ENCODE measurements at regions not wholly inside any gene's neighbourhood (a gene's known extent, or its start where the extent isn't known, plus 50 kb on each side); places are given as distances from the start of the nearest gene placed in this dataset.
A peak's percentile ranks its signal among the peaks of the same experiment; 100 is the strongest.

DNA sequence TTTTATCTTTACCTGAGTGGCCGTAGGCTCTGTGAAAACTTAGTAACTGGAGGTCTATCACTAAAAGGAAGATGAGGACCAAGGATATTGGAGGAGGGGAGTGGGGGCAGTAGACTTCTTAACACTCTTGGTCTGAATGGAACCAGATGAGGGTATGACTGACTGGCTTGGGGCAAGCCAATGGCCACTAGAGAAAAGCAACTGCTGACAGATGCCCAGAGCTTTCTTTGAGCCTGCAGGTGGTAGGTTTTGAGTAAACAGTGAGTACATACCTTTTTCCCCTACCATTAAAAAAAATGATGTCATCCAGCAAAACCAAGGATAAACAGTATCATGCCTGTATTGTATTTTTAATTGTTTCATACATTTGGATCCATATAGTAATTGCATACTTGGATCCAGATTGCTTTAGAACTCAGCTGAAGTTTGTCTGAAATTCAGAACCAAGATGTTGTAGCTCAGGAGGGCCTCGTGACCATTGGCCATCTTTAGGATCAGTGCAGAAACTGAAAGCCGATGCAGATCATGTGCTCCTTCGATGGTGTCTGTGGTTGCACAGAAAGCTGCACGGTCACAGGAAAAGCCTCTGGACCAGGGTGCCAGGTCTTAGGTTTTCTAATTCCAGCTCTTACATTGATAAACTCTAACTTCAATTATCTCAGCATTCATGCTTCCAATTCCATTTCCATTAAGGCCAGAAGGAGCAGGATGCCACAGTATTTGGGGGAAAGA is 131.0 kb downstream of the PDGFRA start:
- no peak for DNase-seq (ENCODE audit: low read depth)

DNA sequence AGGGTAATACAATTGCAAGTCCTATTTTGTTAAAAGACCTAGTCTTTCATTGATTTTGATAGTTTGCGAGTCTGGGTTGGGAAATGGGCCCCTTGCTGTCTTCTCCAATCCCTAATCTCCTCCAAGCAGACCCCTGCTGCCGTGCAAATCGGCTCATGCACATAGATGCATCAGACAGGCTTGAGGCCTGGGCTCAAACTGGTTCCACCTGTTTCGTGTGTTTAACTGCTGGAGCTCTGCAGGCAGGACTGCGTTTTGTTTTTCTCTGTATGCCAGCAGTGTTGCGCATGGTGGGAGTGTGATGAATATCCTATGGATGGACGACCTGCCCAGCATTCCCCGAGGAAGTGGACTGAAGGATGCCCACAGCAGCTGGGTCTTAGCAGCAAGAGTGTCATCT is 133.9 kb downstream of the PDGFRA start:
- no peak for DNase-seq (ENCODE audit: low read depth)

DNA sequence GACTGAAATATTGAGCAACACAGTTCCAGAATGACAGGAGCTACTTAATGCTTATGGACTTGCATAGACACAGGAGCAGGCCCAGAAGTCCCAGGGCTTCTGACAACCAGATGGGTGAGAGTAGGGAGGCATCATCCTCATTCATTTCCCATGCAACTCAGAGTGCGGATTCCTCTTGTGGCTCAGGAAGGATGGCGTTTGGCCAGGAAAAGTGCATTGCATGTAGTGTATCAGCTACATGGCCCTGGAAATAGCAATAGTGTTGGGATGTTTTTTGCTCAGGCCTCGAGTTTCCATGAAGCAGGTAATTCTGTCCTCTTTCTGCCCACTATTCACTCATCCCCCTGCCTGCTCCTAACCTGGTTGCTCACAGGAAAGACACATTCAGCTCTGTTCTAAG is 136.6 kb downstream of the PDGFRA start:
- peak; percentile 8 for DNase-seq (ENCODE audit: low read depth)

DNA sequence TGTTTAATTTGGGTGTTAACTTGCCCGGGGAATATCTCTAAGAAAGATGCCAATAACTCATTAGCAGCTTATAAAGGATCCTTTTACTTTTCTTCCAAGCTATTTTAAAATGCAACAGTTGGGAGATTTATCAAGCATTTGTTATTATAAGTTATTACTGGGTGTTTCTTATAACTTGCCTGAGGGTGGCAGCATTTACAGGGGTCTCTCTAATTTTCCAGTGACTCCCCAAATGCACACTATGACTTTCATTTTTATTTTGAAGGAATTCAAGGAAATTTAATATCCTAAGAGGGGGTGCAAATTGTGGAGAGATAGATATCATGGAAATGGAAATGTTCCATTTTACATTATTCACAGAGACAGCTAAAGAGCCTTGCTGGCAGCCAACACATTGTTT is 138.0 kb downstream of the PDGFRA start:
- DNase-seq (ENCODE audit: low read depth) = no peak

DNA sequence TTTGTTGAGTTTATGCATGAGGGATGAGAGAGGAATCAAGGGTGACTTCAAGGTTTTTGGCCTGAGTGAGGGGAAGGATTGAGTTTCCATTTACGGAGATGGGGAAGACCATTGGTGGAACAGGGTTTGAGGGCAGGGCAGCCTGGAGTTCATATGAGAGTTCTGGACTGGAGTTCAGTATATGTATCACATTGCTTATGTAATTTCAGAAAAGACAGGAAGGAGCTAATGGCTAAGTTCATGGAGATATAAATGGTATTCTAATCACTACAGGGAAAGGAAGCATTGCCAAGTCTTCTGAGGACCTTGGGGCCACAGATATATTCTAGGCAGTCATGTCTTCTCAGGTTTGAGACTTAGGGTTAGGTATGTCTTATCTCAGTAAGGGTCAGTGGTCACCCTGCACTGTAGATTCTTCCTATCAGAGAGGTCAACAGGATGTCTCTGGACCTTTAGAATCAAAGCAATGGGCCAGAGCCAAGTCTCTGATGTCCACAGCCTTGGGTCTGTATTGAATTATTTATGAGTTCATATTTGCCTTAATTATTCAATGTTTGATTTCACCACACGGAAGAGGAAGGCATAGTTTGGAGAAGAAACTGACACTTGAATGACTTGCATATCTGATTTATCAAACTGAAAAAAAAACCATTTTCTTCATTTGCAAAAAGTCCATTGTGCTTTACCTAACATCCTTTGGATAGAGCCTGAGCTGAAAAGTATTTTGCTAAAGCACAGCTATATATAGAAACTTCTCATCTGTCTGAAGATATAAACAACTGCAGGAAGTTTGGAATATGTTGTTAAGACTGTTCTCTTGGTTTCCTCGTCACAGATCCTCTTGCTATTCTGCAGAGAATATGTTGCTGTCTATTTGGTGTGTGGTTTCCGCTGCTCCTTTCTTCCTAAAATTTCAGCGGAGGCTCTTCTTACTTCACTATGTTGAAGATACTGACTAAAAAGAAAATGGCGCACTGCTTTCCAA is 139.5 kb downstream of the PDGFRA start:
- peak; percentile 24 for DNase-seq (ENCODE audit: low read depth)

DNA sequence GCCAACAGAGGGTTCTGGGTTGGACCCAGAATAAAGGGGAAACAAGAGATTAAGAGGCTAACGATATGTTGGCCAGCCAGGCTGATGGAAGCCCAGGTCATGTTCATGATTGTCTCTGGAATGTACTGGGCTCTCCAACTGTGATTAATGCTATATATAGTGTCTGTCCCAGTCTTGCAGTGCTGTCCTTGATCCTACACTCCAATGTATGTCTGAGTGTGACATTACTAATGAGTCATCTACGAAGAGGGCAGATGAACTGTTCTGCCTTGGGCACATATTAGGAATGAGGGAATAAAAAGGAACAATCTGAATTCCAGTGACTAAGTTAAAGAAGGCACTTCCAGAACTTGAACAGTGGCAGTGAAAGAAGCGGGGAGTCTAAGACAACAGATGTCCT is 142.1 kb downstream of the PDGFRA start:
- DNase-seq (ENCODE audit: low read depth) = no peak

DNA sequence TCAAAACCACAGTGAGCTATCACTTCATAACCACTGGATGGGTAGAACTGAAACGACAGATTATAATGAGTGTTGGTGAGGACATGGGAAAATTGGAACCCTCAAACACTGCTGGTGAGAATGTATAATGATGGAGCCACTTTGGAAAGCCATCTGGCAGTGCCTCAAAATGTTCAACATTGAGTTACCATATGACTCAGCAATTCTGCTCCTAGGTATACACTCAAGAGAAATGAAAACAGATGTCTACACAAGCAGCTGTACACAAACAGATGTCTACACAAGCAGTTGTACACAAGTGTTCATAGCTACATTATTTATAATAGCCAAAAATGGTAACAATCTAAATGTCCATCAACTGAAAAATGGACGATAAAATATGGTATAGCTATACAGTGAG is 143.9 kb downstream of the PDGFRA start:
- no peak for DNase-seq (ENCODE audit: low read depth)

DNA sequence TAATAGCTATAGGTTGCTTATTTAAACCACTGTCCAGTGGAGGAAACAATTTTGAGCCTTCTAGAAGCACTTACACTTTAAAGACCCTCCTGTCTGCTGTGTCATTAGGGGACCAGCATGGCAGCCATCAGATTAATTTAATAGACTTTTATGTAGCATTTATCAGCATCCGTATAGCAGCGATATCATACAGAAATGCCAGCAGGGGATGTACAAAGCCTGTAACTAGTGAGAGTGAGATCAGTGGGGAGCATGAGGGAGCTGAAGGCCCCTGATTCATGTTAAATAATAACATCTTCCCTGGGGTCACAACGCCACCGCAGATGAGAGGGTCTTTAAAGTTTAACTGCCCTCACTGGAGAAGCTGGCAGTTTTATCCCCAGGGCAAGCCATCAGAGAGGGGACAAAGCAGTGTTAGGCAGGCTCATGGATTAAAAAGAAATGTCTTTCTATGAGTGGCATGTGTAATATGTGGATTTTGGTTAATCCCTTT is 144.7 kb downstream of the PDGFRA start:
- DNase-seq (ENCODE audit: low read depth) = no peak

DNA sequence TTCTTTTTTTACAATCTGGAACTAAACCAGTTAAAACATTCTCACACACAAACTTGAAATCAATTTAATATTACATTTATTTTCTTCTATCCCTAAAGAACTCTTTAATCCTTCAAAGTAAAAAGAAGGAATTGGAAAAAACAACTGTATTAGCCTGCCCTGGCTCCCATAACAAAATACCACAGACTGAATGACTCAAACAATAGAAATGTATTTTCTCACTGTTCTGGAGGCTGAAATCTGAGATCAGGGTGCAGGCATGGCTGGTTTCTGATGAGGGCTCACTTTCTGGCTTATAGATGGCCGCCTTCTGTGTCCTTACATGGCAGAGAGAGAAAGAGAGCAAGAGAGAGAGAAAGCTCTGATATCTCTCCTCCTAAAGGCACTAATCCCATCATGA is 149.4 kb downstream of the PDGFRA start:
- DNase-seq (ENCODE audit: low read depth) = no peak

DNA sequence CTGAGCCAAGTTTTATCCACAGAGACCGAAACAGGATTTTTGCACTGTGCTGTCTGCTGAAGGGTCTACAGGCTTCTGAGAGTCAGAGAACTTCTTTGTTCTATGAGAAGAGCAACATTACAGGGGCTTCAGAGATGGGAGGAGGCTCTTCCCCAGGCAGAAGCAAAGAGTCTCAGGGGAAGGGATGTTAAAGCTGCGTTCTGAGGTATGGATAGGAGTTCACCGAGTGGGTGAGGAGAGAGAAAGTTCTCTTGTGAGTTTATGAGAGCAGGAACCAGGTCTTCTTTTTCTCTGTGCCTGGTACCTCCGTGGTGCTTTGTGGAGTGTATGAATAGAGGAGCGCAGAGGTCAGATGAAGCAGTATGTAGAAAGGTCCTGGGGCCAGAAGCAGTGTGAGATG is 155.1 kb downstream of the PDGFRA start:
- no peak for DNase-seq (ENCODE audit: low read depth)

DNA sequence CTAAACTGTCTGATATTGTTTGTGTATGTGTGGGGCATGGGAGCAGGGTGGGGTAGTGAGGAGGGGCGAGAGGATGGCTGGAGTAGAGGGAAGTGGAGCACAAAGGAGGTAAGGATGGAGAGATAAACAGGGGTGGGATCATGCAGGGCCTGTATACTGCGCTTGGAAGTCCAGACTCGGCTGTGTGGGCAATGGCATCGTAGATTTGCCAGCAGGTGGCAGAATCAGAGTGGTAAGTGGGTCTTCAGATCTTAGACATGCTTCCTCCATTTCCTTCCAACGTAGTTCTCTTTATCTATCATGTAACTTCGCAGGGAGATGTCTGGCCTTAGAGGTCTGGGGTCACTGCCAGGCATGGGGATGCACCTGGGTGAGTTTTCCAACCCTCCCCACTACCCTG is 155.5 kb downstream of the PDGFRA start:
- no peak for DNase-seq (ENCODE audit: low read depth)

DNA sequence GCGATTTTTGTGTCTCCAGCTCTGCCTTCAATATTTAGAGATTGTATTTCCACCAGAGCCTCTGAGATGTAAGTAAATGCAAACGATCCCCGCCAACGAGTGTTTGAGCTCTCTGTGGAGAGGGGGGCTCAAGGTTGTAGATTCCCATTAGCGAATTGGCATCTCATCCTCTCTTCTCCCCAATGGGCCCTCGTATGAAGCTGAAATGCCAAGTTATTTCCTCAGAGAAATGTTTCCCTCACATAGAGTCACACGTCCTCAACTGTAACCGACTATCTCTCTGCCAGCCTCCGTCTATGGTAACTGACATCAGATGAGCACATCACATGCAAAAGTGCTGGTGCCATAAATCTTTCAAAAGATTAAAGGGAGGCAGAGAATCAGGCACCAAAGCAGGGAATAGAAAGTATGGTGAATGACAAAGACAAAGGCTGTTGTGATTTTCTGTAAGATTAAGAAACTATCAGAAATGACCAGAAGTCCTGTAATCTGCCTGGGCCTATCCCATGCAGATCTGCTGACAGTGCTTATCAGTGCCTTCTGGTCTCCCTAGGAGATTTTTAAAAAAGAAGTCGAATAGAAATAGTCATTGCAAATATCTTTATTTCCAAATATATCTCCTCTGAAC is 157.1 kb downstream of the PDGFRA start:
- no peak for DNase-seq (ENCODE audit: low read depth)

DNA sequence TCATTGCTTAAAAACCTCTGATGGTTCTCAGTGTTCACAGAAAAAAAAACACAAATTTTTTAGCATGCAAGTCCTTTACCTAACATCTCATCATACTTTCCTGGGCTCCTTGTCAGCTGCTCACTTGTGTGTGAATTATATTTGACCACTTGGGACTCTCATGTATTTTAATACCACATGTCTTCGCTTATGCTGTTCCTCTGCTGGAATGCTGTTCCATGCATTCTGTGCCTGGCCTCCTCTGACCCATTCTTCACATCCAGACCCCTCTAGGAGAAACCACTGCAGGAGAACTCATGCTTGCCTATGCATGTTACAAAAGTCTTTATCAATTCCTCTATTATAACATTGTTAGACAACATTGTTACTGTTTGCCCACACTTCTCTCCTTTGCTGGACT is 157.6 kb downstream of the PDGFRA start:
- no peak for DNase-seq (ENCODE audit: low read depth)

DNA sequence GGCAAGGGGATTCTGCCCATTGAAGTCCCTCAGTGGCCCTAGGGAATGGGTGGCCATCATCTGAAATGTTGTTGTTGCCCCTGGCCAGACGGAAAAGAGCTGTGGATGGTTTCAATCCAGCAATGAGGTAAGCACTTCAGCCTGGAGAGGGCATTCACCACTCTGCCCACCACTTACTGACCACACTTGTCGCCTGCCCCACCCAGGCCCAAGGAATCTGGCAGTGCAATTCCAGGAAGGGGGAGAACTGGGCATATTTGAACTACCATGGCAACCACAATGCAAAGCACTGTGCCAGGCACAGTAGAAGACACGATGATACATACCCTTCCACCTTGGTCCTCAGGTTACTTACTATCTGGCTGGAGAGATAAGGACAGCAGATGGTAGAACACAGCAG is 161.6 kb downstream of the PDGFRA start:
- no peak for DNase-seq (ENCODE audit: low read depth)

DNA sequence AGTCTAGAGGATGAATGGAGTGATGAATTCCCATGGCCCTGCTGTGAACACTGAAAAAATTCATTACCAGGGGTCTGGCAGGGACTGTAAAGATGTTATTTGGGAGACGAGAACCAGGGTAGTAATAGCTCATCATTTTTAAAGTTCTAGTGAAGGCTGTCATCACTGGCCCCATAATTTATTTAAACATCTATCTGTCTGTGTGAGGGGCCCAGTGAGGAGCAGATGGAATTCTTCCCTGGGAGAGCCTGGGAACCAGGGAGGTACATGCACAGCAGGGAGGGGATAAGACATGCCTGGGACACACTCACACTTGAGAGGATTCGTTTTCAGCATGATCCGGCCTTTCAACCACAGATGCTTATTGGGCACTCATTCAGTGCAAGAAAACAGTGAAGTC is 162.0 kb downstream of the PDGFRA start:
- no peak for DNase-seq (ENCODE audit: low read depth)

DNA sequence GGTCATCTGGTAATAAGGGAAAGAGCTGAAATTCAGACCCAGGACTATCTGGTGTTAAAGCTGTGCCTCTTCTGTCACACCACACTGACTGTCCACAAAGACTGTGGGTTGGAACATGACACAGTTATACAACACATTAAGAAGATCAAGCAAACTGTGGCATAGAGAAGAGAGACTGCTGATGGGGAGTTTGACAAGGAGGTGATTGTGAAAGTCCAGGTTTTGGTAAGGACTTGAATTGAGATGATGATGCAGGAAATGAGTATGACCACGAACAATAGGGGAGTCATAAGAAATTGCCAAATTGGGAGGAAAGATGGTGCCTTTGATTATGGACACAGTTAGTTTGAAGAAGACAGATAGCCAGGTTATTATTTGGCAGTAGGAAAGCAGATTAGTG is 163.4 kb downstream of the PDGFRA start:
- no peak for DNase-seq (ENCODE audit: low read depth)

DNA sequence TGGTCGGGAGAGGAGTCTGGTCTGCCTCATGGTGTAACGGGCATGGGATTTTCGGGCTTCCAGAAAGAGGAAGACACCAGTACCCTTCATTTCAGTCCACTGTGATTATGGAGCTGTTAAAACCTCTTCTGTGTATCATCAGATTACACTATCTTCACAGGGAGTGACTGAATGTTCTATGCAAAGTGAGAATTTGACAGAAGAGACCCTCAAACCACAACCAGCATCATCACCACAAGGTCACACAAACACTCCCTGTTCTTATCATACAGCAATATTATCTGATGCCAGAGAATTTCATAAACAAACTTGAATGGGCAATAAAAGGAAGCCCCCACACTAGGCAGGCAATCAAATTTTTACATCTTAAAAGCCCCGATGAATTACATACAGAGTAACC is 164.2 kb downstream of the PDGFRA start:
- DNase-seq (ENCODE audit: low read depth) = no peak

DNA sequence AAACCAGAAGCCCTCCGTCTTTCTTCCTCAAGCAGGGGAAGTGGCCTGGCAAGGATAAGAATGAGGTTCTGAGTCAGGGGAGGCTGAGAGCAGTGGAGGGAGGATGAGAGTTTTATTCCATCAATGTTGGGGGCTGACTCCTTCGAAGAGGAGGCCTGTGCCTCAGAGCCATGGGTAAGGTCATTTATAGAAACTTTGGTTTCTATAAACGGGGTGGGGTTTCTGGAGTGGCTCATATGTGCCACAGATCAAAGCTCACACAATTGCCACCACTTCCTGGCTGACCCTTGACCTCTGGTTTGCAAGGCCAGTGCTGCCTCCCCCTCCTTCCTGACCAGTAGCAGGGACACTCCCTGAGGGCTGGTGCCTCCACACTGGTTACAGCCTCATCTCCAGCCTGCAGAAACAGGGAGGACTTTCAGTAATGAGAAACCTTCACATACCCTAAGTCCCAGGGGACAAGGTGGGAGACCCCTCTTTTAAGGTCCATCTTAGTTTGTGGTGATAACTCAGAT is 166.0 kb downstream of the PDGFRA start:
- no peak for DNase-seq (ENCODE audit: low read depth)

DNA sequence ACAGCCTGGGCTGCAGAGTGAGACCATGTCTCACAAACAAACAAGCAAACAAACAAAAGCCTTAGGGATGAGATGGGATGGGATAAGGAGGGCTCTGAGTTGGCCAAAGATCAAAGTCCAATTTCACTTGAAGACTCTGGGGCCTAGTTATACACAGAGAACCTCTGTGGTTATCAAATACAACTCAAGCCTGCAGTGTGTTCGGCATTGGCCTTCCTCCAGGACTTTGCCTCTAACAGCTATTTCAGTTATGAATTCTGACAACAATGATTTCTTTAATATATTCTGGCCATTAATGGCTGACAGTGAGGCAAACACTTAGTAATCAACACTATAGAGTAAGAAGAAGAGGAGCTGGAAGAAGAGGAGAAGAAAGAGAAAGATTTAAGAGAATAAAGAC is 171.1 kb downstream of the PDGFRA start:
- DNase-seq (ENCODE audit: low read depth) = no peak

DNA sequence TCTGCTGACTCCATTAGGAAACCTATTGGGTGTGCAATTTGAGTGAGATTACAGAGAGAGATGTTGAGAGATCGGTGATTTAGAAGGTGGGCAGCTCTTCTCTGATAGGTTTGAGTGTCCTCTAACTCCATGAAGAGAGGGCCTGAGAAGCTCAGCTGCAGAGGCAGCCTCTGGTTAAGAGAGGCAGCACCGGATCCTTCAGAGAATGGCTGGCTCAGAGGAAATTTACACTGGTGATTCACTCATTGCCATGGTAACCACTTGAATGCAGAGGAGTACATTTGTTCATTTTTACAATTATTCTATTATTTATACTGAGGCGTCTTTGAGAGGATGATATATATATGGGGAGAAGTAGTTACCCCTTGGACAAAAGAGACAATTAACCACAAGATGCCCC is 171.7 kb downstream of the PDGFRA start:
- DNase-seq (ENCODE audit: low read depth) = no peak

DNA sequence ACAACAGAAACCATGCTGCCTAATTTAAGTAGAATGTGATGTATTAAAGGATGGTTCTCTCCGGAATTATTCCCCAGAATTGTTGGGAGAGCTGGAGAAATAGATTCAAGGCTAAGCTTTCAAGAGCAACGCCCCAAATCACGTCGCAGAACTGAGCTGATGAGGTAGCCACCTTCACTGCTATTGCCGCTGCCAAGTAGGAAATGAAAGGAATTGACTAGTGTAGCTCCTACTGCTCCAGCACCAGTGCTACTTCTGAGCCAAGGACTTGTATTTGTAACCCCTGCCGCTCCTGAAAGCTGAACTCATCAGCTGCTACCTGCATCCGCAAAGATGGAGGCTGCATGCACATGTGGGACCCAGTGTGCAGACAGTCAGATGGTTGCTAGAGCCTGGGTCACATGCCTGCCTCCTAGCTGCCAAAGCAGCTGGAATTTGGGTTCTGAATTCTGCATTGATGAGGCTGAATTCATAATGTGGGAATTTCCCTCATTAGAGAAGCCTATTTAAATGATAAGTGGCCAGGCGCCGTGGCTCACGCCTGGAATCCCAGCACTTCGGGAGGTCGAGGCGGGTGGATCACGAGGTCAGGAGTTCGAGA is 173.9 kb downstream of the PDGFRA start:
- no peak for DNase-seq (ENCODE audit: low read depth)
